Endothelial cell of umbilical vein (primary cell): ENCODE measurements at regions not wholly inside any gene's neighbourhood (a gene's known extent, or its start where the extent isn't known, plus 50 kb on each side); places are given as distances from the start of the nearest gene placed in this dataset.

Source experiments
- BruUV-seq: library from RNA; stranded (reverse); fragments of 400-500 nt; replicated peaks from 2 replicates; lab custom pipeline; 2021; lab: Mats Ljungman, UMichigan
- CTCF ChIA-PET: fragments of 300-600, 350-600 bp; sonication (Branson Sonifier 250); formaldehyde crosslinking; loops from one replicate; lab custom pipeline; 2021; ENCODE audit warnings: antibody characterized with exemption, inconsistent platforms; lab: Charles Lee
- POLR2A ChIA-PET: fragments of 300-600, 350-600 bp; sonication (Branson Sonifier 250); formaldehyde crosslinking; loops from one replicate; lab custom pipeline; 2021; ENCODE audit warnings: antibody characterized with exemption, inconsistent platforms; lab: Charles Lee
- DNase-seq: peaks from one replicate; pipeline ENCODE4 v3.0.0-alpha.2; 2011; ENCODE audit warnings: low read depth, low spot score
- FAIRE-seq: peaks from 2 replicates; lab custom pipeline; 2011; peaks lifted over from hg19 to GRCh38; lab: Jason Lieb, UNC
- H2AFZ ChIP-seq: 2 replicates; pipeline ENCODE4 v1.6.0; 2012; ENCODE audit warnings: low read depth, low read length, control low read depth, inconsistent platforms
- H3K27ac ChIP-seq: 2 replicates; pipeline ENCODE4 v1.5.1; 2011; ENCODE audit warnings: low read depth, mild to moderate bottlenecking, control low read depth, low read length, moderate library complexity; ENCODE audit not compliant: insufficient read depth
- H3K27me3 ChIP-seq, 2 experiments: 2 replicates each; pipeline versions ENCODE4 v1.6.0 to v1.6.1; 2011; ENCODE audit warnings: low read length in 2 of 2, mixed read lengths in 1 of 2; ENCODE audit not compliant: control insufficient read depth in 2 of 2, insufficient read depth in 2 of 2
- H3K36me3 ChIP-seq, 2 experiments: 2 replicates in 1 of 2; 3 replicates in 1 of 2; pipeline ENCODE4 v1.5.1; 2011; ENCODE audit warnings: low read length in 2 of 2, mild to moderate bottlenecking in 1 of 2, moderate library complexity in 1 of 2; ENCODE audit not compliant: control insufficient read depth in 2 of 2, insufficient read depth in 2 of 2; ENCODE audit errors: extremely low read depth in 1 of 2
- H3K4me1 ChIP-seq: 3 replicates; pipeline ENCODE4 v1.5.1; 2011; ENCODE audit warnings: mild to moderate bottlenecking, low read length; ENCODE audit not compliant: control insufficient read depth, insufficient read depth; ENCODE audit errors: extremely low read depth
- H3K4me2 ChIP-seq: 2 replicates; pipeline ENCODE4 v1.6.1; 2011; ENCODE audit warnings: low read length, control low read depth, mixed read lengths; ENCODE audit not compliant: insufficient read depth
- H3K4me3 ChIP-seq, 3 experiments: fragments of 200-600 bp in 1 of 3; sonication (generic), shearing (Covaris generic) in 1 of 3; replicated peaks in 1 of 3; 2 replicates each; pipeline ENCODE4 v1.5.1; 2011 to 2016; ENCODE audit warnings: control low read depth in 3 of 3, low read length in 3 of 3, mild to moderate bottlenecking in 2 of 3, inconsistent platforms in 1 of 3, low read depth in 1 of 3, moderate library complexity in 1 of 3; ENCODE audit not compliant: insufficient read depth in 1 of 3
- H3K79me2 ChIP-seq: 2 replicates; pipeline ENCODE4 v1.6.0; 2012; ENCODE audit warnings: low read length, inconsistent platforms; ENCODE audit not compliant: control insufficient read depth, insufficient read depth
- H3K9ac ChIP-seq: replicated peaks from 2 replicates; pipeline ENCODE3; 2011; ENCODE audit warnings: low read length, control low read depth; ENCODE audit not compliant: insufficient read depth; ENCODE audit errors: extremely low read depth
- H3K9me1 ChIP-seq: replicated peaks from 3 replicates; pipeline ENCODE4 v1.6.0; 2011; ENCODE audit warnings: mild to moderate bottlenecking, low read length; ENCODE audit not compliant: control insufficient read depth, insufficient read depth; ENCODE audit errors: extremely low read depth
- H3K9me3 ChIP-seq: replicated peaks from 2 replicates; pipeline ENCODE4 v1.5.1; 2012; ENCODE audit warnings: low read length, inconsistent platforms; ENCODE audit not compliant: control insufficient read depth, insufficient read depth
- H4K20me1 ChIP-seq: replicated peaks from 2 replicates; pipeline ENCODE3; 2011; ENCODE audit warnings: mild to moderate bottlenecking, low read length; ENCODE audit not compliant: control insufficient read depth, insufficient read depth; ENCODE audit errors: extremely low read depth
- CTCF ChIP-seq, 2 donors: IDR thresholded peaks; 1 replicate in 1 of 2; 2 replicates in 1 of 2; pipeline ENCODE4 v1.5.1; 2011; ENCODE audit warnings: low read length in 2 of 2, mild to moderate bottlenecking in 2 of 2, moderate library complexity in 2 of 2, control low read depth in 1 of 2, inconsistent platforms in 1 of 2, low read depth in 1 of 2; ENCODE audit not compliant: insufficient read depth in 1 of 2; ENCODE audit errors: extremely low read depth in 1 of 2
- EZH2 ChIP-seq: IDR thresholded peaks from 2 replicates; pipeline ENCODE4 v1.6.1; 2012; ENCODE audit warnings: borderline replicate concordance, low read depth, mild to moderate bottlenecking, moderate library complexity, low read length, inconsistent platforms; ENCODE audit not compliant: severe bottlenecking
- FOS ChIP-seq: IDR thresholded peaks from 2 replicates; pipeline ENCODE4 v1.6.1; 2011; ENCODE audit warnings: mild to moderate bottlenecking, low read length, moderate library complexity, borderline replicate concordance; ENCODE audit not compliant: insufficient read depth
- GATA2 ChIP-seq: IDR thresholded peaks from 2 replicates; pipeline ENCODE4 v1.7.0; 2011; ENCODE audit warnings: low read depth, mild to moderate bottlenecking, moderate library complexity, mixed read lengths, low read length; ENCODE audit not compliant: insufficient read length, insufficient read depth
- JUN ChIP-seq: IDR thresholded peaks from 2 replicates; pipeline ENCODE4 v1.6.1; 2011; ENCODE audit warnings: borderline replicate concordance, low read depth; ENCODE audit not compliant: insufficient read length, insufficient read depth
- MYC ChIP-seq: IDR thresholded peaks from one replicate; pipeline ENCODE4 v1.6.1; 2011; ENCODE audit warnings: mild to moderate bottlenecking, low read depth, low read length
- POLR2A ChIP-seq: IDR thresholded peaks from 2 replicates; pipeline ENCODE4 v1.6.1; 2012; ENCODE audit warnings: low read depth, mild to moderate bottlenecking, control low read depth, low read length
- POLR2AphosphoS5 ChIP-seq: IDR thresholded peaks from 2 replicates; pipeline ENCODE4 v1.6.1; 2012; ENCODE audit warnings: low read depth, mild to moderate bottlenecking, control low read depth, low read length, moderate library complexity; ENCODE audit not compliant: insufficient read depth
- dilution Hi-C: fragments of 300-500 bp; cut with MboI; formaldehyde crosslinking; loops from one replicate; pipeline ENCODE4 v1.15.0; 2019; ENCODE audit warnings: low sequenced_read_pairs; ENCODE audit not compliant: extremely low pct_ligation_motif_present
- intact Hi-C: fragments of 100-400 bp; cut with micrococcal nuclease; formaldehyde crosslinking; loops from one replicate; pipeline ENCODE4 v1.10.0; 2022
- TF ChIP-seq, protein P1 (sequence below): IDR thresholded peaks from 2 replicates; pipeline ENCODE4 v1.6.1; 2011; ENCODE audit not compliant: insufficient read depth, insufficient read length

GRCh38 chr15:66873856-66874255 is 171.8 kb downstream of the SMAD6 start:
- CTCF ChIA-PET = interaction anchor here (1.0 to 1.2 kb wide), 2 partner anchors 10 to 83 kb away, joined by 3 read pairs; no protein-coding TSS in a partner anchor

GRCh38 chr15:66875588-66876420 is 173.8 kb downstream of the SMAD6 start:
- ChIA-PET POLR2A (no interaction called here), CTCF (no interaction called here)
- Histone ChIP-seq H3K4me1 (peaks cover 7% of the 10 kb centered on the region), H3K9ac (no peak overlapping the region), H3K79me2 (no peaks in the 10 kb centered on the region), H3K9me3 (no peaks in the 10 kb centered on the region), H3K9me1 (no peaks in the 10 kb centered on the region), H3K4me2 (no peak overlapping the region), H4K20me1 (no peaks in the 10 kb centered on the region), H3K27me3 (no peaks in the 10 kb centered on the region), H3K27ac (no peak overlapping the region), H3K36me3 (no peaks in the 10 kb centered on the region), H3K4me3 (no peak overlapping the region), H2AFZ (no peak overlapping the region)
- TF ChIP-seq POLR2AphosphoS5 = no peak
- TF ChIP-seq, protein P1, sequence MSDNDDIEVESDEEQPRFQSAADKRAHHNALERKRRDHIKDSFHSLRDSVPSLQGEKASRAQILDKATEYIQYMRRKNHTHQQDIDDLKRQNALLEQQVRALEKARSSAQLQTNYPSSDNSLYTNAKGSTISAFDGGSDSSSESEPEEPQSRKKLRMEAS = no peak
- no peak for TF ChIP-seq GATA2
- TF ChIP-seq CTCF (IDR thresholded peaks at IDR 0.05; ENCODE audit: extremely low read depth in 1 of 2, insufficient read depth in 1 of 2, low read depth in 1 of 2, low read length in 2 of 2) = no peak
- TF ChIP-seq JUN = no peak
- TF ChIP-seq EZH2 = no peak
- TF ChIP-seq FOS = no peak
- TF ChIP-seq POLR2A = no peak
- no peak for TF ChIP-seq MYC
- intact Hi-C loops = no loop called here
- no peak for DNase-seq
- dilution Hi-C loops = no loop called here
- BruUV-seq = no TSS peak
- no peak for FAIRE-seq

More at GRCh38 chr15:66873856-66874255, 171.8 kb downstream of the SMAD6 start:
- no peak overlapping the region for H3K4me3 ChIP-seq
- intact Hi-C loops (no loop called here), dilution Hi-C loops (no loop called here)
- no peak overlapping the region for H3K9ac ChIP-seq
- H4K20me1 ChIP-seq = no peaks in the 10 kb centered on the region
- DNase-seq = no peak
- no peak for FAIRE-seq
- no peak overlapping the region for H3K4me2 ChIP-seq
- no peak for TF ChIP-seq EZH2
- no peak overlapping the region for H3K27ac ChIP-seq
- H2AFZ ChIP-seq = no peak overlapping the region
- no peaks in the 10 kb centered on the region for H3K79me2 ChIP-seq
- BruUV-seq = no TSS peak
- no peaks in the 10 kb centered on the region for H3K9me1 ChIP-seq
- H3K36me3 ChIP-seq = no peaks in the 10 kb centered on the region
- H3K9me3 ChIP-seq = no peaks in the 10 kb centered on the region
- POLR2A ChIA-PET = interaction anchor here (0.7 kb wide), 1 partner anchor 208 kb away, joined by 3 read pairs; no protein-coding TSS in a partner anchor
- H3K4me1 ChIP-seq = peaks cover 7% of the 10 kb centered on the region
- H3K27me3 ChIP-seq = no peaks in the 10 kb centered on the region
